C4-2B (cell line): ENCODE measurements at regions not wholly inside any gene's neighbourhood (a gene's known extent, or its start where the extent isn't known, plus 50 kb on each side); places are given as distances from the start of the nearest gene placed in this dataset.

Source experiments
- H3K27ac ChIP-seq: fragments of 450-650 bp; 2 replicates; pipeline ENCODE4 v1.5.1; 2017
- ZFX ChIP-seq: fragments of 450-650 bp; IDR thresholded peaks from 2 replicates; pipeline ENCODE4 v1.6.1; 2017
- TF ChIP-seq, protein P1 (sequence below): fragments of 450-650 bp; conservative IDR thresholded peaks from 2 replicates; pipeline ENCODE4 v1.5.1; 2017; ENCODE audit warnings: mild to moderate bottlenecking

DNA sequence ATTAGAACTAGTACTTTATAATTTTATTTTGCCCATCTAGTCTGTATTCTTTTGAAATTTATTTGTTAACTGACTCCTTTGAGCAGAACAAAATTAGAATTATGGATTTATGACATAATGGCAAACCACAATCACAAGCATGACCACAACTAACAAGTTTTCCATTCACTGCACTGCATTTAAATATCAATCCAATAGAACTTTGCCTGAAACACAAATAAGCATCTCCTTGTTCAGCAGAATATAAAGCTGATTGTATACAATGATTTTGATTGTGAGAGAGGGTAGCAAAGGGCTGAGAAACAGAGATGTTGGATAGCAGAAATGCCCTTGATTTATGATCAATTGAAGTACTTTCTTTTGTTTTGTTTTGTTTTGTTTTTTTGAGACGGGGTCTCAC is 495.5 kb upstream of the RGS18 start:
- no peak overlapping the region for H3K27ac ChIP-seq
- TF ChIP-seq ZFX, result no peak
- TF ChIP-seq, protein P1, sequence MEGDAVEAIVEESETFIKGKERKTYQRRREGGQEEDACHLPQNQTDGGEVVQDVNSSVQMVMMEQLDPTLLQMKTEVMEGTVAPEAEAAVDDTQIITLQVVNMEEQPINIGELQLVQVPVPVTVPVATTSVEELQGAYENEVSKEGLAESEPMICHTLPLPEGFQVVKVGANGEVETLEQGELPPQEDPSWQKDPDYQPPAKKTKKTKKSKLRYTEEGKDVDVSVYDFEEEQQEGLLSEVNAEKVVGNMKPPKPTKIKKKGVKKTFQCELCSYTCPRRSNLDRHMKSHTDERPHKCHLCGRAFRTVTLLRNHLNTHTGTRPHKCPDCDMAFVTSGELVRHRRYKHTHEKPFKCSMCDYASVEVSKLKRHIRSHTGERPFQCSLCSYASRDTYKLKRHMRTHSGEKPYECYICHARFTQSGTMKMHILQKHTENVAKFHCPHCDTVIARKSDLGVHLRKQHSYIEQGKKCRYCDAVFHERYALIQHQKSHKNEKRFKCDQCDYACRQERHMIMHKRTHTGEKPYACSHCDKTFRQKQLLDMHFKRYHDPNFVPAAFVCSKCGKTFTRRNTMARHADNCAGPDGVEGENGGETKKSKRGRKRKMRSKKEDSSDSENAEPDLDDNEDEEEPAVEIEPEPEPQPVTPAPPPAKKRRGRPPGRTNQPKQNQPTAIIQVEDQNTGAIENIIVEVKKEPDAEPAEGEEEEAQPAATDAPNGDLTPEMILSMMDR, result no peak

DNA sequence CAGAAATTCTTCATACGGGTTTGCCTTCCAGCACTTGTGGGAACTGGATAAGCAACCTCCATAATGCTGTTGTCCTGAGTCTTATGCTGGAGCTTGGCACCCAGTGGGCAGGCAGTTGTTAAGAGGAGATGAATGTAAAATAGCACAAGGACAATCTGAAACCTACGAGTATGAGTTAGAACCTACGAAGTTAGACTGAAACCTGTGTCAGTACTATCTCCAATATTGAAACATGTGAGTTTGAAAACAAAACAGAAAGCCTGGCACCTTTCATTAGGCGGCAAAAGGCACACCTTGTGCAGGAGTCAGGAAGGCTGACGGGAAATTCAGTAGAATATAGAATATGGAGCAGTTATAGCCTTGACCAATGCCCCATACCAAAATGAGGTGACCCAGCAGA is 489.7 kb upstream of the RGS18 start:
- no peak overlapping the region for H3K27ac ChIP-seq
- TF ChIP-seq, protein P1, result no peak
- no peak for TF ChIP-seq ZFX

DNA sequence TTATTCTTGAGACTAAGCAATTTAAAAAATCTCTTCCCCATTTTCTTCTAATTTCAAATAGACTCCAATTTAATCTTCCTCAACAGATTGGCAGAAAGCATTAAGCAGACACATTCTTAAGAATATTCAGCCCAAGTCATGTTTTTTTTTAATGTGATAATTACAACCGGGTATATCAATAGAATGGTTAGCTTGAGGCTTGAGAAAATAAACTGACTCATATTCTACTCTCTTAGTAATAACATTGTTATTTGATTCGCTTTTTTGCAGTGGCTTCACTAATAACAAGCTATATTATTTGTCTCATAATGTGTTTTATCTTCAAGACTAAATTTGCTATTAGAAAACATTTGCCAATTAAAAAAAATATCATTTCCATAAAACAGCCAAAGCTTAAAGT is 488.6 kb upstream of the RGS18 start:
- no peak for TF ChIP-seq ZFX
- TF ChIP-seq, protein P1, result no peak
- H3K27ac ChIP-seq, result no peak overlapping the region

DNA sequence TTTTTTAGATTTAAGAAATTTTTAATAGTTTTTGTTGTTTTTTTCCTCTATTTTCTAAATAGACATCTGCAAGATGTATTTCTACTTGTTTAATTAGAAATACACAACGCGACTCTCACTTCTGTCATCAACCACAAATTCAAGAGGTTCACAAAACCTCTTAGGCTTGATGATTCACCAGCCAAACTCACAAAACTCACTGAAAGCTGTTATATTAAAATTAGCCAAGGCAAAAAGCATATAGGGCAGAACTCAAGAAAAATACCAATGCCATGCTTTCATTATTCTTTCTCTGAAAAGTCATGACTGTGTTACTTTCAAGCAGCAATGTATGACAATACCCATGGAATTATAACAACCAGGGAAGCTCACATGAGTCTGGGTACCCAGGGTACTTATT is 487.0 kb upstream of the RGS18 start:
- H3K27ac ChIP-seq, result no peak overlapping the region
- TF ChIP-seq, protein P1, result no peak
- TF ChIP-seq ZFX, result no peak

DNA sequence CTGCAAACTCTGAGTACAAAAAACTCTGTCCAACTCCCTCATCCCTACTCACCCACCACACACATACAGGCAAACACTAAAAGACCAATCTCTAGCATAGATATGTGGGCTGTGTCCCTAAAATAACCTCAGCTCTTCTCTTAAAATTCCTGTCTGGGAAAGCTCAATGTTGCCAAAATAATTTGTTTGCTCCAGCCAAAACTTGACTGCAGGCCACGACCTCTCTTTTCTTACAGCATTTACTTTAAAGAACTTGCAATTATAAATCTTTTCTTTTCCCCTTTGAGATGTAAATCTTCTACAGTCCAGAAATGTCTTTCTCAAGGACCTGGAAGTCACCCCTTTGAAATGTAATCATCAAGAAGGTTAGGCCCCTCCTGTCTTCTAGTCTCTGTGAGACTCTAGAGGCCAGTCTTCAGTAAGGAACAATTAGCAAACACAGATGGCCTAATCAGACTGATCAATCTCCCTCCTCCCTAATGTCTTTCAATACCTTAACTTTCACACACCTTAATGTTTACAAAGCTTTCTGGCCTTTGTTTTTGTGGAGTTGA is 483.6 kb upstream of the RGS18 start:
- no peak for TF ChIP-seq ZFX
- TF ChIP-seq, protein P1, result no peak
- H3K27ac ChIP-seq, result no peak overlapping the region

DNA sequence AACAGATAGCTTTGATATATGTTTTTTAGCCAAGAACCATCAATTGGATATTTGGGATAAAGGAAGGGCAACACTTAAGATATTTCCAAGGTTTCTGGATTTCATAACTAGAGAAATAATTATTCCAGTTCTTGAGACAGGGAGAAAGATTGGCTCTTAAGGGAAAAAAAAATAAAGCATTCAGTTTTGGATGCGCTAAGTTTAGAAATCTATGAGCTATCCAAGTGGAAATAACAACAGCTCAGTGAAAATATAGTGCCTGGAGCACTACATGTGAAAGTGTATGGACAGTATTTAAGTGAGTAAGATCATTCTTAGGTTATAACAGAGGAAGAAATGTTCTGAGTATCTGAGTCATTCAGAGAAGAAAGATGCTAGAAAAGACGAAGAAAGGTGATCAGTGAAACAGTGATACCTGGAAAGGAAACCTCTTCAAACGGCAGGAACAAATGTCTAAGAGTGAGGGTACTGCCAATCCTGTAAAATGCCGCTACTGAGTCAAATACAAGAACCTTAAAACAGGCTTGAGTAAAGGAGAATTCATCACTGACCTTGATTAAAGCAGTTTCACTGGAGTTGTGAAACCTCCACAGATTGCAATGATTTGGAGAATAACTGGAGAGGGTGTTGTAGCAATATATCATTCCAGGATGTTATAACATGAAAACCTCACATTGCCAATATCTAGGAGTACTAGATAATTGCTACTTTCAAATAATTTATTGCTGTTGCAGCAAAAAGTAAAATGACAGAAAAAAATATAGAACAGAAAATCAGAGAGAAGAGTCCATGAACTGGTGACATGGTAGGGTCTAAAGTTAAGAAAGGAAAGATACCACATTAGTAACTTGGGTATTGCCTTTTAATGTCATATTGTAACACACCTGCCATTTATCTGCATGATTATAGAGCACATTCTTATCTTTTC is 482.1 kb upstream of the RGS18 start:
- no peak for TF ChIP-seq ZFX
- TF ChIP-seq, protein P1, result no peak
- H3K27ac ChIP-seq, result no peak overlapping the region

DNA sequence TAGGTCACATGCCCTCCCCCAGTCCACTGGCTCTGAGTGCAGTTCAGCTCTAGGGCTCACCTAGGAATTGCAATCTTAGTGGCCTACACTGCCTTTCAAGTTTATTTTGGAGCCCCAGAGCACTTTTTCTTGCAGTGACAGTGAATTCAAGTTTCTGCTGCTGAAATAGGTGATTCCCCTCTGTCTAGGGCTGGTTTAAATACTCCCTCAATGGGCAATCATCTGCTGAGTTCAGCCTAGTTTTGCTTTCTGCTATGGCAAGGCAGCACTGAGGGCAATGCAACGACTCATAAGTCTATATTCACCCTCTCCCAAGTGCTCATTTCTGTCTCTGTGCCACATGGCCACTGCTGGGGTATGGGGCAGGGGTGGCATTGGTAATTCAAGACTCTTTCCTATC is 472.6 kb upstream of the RGS18 start:
- TF ChIP-seq, protein P1, result no peak
- TF ChIP-seq ZFX, result no peak
- no peak overlapping the region for H3K27ac ChIP-seq
